Progenitor cell of endocrine pancreas (in vitro differentiated cells): ENCODE measurements at regions not wholly inside any gene's neighbourhood (a gene's known extent, or its start where the extent isn't known, plus 50 kb on each side); places are given as distances from the start of the nearest gene placed in this dataset.

Experiments used
- DNase-seq: peaks from one replicate; pipeline ENCODE4 v3.0.0; 2021; ENCODE audit warnings: low spot score; ENCODE audit not compliant: unreplicated experiment
- H3K27ac Mint-ChIP-seq: 2 replicates; pipeline ENCODE4 v1.8.0; 2021; ENCODE audit warnings: mild to moderate bottlenecking, moderate library complexity, mixed read lengths
- H3K27me3 Mint-ChIP-seq: 2 replicates; pipeline ENCODE4 v1.8.0; 2021; ENCODE audit warnings: mixed read lengths
- H3K36me3 Mint-ChIP-seq: 2 replicates; pipeline ENCODE4 v1.8.0; 2022; ENCODE audit warnings: mixed read lengths; ENCODE audit not compliant: insufficient read depth
- H3K4me1 Mint-ChIP-seq: 2 replicates; pipeline ENCODE4 v1.8.0; 2021; ENCODE audit warnings: low read depth, mixed read lengths
- H3K4me3 Mint-ChIP-seq: 2 replicates; pipeline ENCODE4 v1.8.0; 2021; ENCODE audit warnings: low read depth, mild to moderate bottlenecking, moderate library complexity, mixed read lengths
- H3K9me3 Mint-ChIP-seq: 2 replicates; pipeline ENCODE4 v1.8.0; 2021; ENCODE audit warnings: low read depth, mixed read lengths
- CTCF ChIP-seq: fragments of 200-600 bp; sonication (generic); IDR thresholded peaks from one replicate; pipeline ENCODE4 v1.5.0; 2021; ENCODE audit warnings: antibody characterized with exemption, mild to moderate bottlenecking; ENCODE audit not compliant: unreplicated experiment

GRCh38 chr5:169424279-169424655 is 123.3 kb upstream of the SLIT3 start:
- Mint-ChIP-seq H3K4me1 (peaks cover 33% of the 10 kb centered on the region), H3K9me3 (no peaks in the 10 kb centered on the region), H3K27me3 (no peaks in the 10 kb centered on the region), H3K4me3 (no peak overlapping the region), H3K36me3 (no peaks in the 10 kb centered on the region), H3K27ac (no peak overlapping the region)
- no peak for DNase-seq
- no peak for TF ChIP-seq CTCF

GRCh38 chr5:169423580-169424278 is 122.8 kb upstream of the SLIT3 start:
- H3K27me3 Mint-ChIP-seq: no peaks in the 10 kb centered on the region
- H3K36me3 Mint-ChIP-seq: no peaks in the 10 kb centered on the region
- TF ChIP-seq CTCF: no peak
- peak overlapping the region; percentile 56 for H3K27ac Mint-ChIP-seq
- no peaks in the 10 kb centered on the region for H3K9me3 Mint-ChIP-seq
- peaks cover 33% of the 10 kb centered on the region for H3K4me1 Mint-ChIP-seq
- no peak overlapping the region for H3K4me3 Mint-ChIP-seq
- DNase-seq: no peak

- Mint-ChIP-seq H3K36me3 (no peaks in the 10 kb centered on the region), H3K4me3 (no peak overlapping the region), H3K9me3 (no peaks in the 10 kb centered on the region), H3K4me1 (peaks cover 33% of the 10 kb centered on the region), H3K27ac (peak overlapping the region; percentile 95), H3K27me3 (no peaks in the 10 kb centered on the region)
- TF ChIP-seq CTCF: no peak
- DNase-seq: peak; percentile 18
Observed at GRCh38 chr5:169422087-169422486, 121.1 kb upstream of the SLIT3 start.

GRCh38 chr5:169421677-169422076 is 120.7 kb upstream of the SLIT3 start:
- Mint-ChIP-seq H3K4me3 (no peak overlapping the region), H3K9me3 (no peaks in the 10 kb centered on the region), H3K4me1 (peaks cover 33% of the 10 kb centered on the region), H3K27me3 (no peaks in the 10 kb centered on the region), H3K36me3 (no peaks in the 10 kb centered on the region), H3K27ac (peak overlapping the region; percentile 95)
- DNase-seq: no peak
- no peak for TF ChIP-seq CTCF

- no peak for DNase-seq
- Mint-ChIP-seq H3K36me3 (no peaks in the 10 kb centered on the region), H3K27ac (no peak overlapping the region), H3K4me3 (no peak overlapping the region), H3K4me1 (peaks cover 15% of the 10 kb centered on the region), H3K9me3 (no peaks in the 10 kb centered on the region), H3K27me3 (no peaks in the 10 kb centered on the region)
- no peak for TF ChIP-seq CTCF
Observed at GRCh38 chr5:169417676-169418075, 116.7 kb upstream of the SLIT3 start.
